Ishikawa (cell line): ENCODE measurements at regions not wholly inside any gene's neighbourhood (a gene's known extent, or its start where the extent isn't known, plus 50 kb on each side); places are given as distances from the start of the nearest gene placed in this dataset.

Source experiments
- CEBPB ChIP-seq: IDR thresholded peaks from 2 replicates; pipeline ENCODE4 v1.6.1; 2012
- CREB1 ChIP-seq: IDR thresholded peaks from 2 replicates; pipeline ENCODE4 v1.6.1; 2012; ENCODE audit warnings: low read depth
- EGR1 ChIP-seq: IDR thresholded peaks from 2 replicates; pipeline ENCODE4 v1.6.1; 2012
- EP300 ChIP-seq: IDR thresholded peaks from 2 replicates; pipeline ENCODE4 v1.6.1; 2012; ENCODE audit warnings: borderline replicate concordance
- FOXM1 ChIP-seq: IDR thresholded peaks from 2 replicates; pipeline ENCODE4 v1.6.1; 2012; ENCODE audit warnings: low read depth, borderline replicate concordance
- NFIC ChIP-seq: IDR thresholded peaks from 2 replicates; pipeline ENCODE4 v1.6.1; 2012
- RAD21 ChIP-seq: IDR thresholded peaks from 2 replicates; pipeline ENCODE4 v1.6.1; 2012; ENCODE audit warnings: low read depth
- TAF1 ChIP-seq: IDR thresholded peaks from 2 replicates; pipeline ENCODE4 v1.6.1; 2012; ENCODE audit warnings: low read depth, mild to moderate bottlenecking
- TCF12 ChIP-seq: IDR thresholded peaks from 2 replicates; pipeline ENCODE4 v1.6.1; 2012; ENCODE audit warnings: low read depth
- TEAD4 ChIP-seq: IDR thresholded peaks from 2 replicates; pipeline ENCODE4 v1.6.1; 2012
- YY1 ChIP-seq: IDR thresholded peaks from 2 replicates; pipeline ENCODE4 v1.6.1; 2012; ENCODE audit warnings: low read depth
- ZBTB7A ChIP-seq: IDR thresholded peaks from 2 replicates; pipeline ENCODE4 v1.6.1; 2012; ENCODE audit warnings: low read depth
- TF ChIP-seq, protein P1 (sequence below): IDR thresholded peaks from 2 replicates; pipeline ENCODE4 v1.6.1; 2012
- TF ChIP-seq, protein P2 (sequence below): IDR thresholded peaks from 2 replicates; pipeline ENCODE4 v1.6.1; 2012; ENCODE audit warnings: low read depth, mild to moderate bottlenecking
- TF ChIP-seq, protein P3 (sequence below): IDR thresholded peaks from 2 replicates; pipeline ENCODE4 v1.6.1; 2012

DNA sequence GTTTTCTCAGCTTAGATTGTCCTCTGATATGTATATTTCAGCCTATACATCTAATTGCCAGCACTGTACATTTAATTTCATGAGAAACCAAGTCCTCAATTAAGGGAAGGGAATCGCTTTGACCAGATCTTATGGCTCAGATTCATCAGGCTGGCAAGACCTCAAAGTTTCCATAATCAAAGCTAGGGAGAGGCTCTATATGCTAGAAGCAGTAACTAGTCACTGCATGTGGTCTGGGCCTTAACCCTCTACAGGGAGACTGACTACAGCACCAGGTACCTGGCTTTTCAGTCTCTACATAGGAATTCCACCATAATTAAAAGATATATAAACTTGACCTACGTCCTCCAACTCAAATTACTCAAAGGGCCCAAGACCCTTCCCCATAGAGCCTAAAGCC, 97.4 kb upstream of the JAZF1 start:
- no peak for TF ChIP-seq ZBTB7A
- TF ChIP-seq, protein P1, sequence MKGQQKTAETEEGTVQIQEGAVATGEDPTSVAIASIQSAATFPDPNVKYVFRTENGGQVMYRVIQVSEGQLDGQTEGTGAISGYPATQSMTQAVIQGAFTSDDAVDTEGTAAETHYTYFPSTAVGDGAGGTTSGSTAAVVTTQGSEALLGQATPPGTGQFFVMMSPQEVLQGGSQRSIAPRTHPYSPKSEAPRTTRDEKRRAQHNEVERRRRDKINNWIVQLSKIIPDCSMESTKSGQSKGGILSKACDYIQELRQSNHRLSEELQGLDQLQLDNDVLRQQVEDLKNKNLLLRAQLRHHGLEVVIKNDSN: no peak
- no peak for TF ChIP-seq RAD21
- no peak for TF ChIP-seq TAF1
- TF ChIP-seq EGR1: no peak
- no peak for TF ChIP-seq EP300
- no peak for TF ChIP-seq TEAD4
- no peak for TF ChIP-seq FOXM1

DNA sequence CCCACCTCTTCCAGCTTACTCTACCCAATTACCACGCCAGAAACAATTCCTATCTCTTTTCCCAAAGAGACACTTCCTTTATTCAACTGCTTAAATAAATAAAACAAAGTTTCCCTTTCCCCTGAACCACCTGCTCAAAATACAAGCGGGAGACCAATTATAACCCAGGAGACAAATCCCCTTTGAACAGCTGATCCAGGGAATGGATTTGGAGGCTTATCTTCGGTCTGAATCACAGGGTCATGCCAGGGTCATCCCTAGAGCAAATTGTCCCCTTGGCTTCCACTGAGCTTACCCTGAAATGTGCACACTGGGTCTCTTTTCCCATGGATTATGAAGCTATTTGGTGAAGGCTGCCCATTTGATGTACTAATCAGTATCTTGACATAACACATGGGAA, 99.9 kb upstream of the JAZF1 start:
- no peak for TF ChIP-seq CEBPB
- TF ChIP-seq YY1: no peak
- TF ChIP-seq FOXM1: no peak
- TF ChIP-seq, protein P2, sequence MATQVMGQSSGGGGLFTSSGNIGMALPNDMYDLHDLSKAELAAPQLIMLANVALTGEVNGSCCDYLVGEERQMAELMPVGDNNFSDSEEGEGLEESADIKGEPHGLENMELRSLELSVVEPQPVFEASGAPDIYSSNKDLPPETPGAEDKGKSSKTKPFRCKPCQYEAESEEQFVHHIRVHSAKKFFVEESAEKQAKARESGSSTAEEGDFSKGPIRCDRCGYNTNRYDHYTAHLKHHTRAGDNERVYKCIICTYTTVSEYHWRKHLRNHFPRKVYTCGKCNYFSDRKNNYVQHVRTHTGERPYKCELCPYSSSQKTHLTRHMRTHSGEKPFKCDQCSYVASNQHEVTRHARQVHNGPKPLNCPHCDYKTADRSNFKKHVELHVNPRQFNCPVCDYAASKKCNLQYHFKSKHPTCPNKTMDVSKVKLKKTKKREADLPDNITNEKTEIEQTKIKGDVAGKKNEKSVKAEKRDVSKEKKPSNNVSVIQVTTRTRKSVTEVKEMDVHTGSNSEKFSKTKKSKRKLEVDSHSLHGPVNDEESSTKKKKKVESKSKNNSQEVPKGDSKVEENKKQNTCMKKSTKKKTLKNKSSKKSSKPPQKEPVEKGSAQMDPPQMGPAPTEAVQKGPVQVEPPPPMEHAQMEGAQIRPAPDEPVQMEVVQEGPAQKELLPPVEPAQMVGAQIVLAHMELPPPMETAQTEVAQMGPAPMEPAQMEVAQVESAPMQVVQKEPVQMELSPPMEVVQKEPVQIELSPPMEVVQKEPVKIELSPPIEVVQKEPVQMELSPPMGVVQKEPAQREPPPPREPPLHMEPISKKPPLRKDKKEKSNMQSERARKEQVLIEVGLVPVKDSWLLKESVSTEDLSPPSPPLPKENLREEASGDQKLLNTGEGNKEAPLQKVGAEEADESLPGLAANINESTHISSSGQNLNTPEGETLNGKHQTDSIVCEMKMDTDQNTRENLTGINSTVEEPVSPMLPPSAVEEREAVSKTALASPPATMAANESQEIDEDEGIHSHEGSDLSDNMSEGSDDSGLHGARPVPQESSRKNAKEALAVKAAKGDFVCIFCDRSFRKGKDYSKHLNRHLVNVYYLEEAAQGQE: no peak
- no peak for TF ChIP-seq ZBTB7A
- no peak for TF ChIP-seq NFIC
- TF ChIP-seq EGR1: no peak
- TF ChIP-seq, protein P3, sequence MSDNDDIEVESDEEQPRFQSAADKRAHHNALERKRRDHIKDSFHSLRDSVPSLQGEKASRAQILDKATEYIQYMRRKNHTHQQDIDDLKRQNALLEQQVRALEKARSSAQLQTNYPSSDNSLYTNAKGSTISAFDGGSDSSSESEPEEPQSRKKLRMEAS: no peak
- TF ChIP-seq, protein P1: no peak
- no peak for TF ChIP-seq TEAD4
- TF ChIP-seq TAF1: no peak
- no peak for TF ChIP-seq RAD21
- no peak for TF ChIP-seq TCF12
- no peak for TF ChIP-seq EP300
- no peak for TF ChIP-seq CREB1

DNA sequence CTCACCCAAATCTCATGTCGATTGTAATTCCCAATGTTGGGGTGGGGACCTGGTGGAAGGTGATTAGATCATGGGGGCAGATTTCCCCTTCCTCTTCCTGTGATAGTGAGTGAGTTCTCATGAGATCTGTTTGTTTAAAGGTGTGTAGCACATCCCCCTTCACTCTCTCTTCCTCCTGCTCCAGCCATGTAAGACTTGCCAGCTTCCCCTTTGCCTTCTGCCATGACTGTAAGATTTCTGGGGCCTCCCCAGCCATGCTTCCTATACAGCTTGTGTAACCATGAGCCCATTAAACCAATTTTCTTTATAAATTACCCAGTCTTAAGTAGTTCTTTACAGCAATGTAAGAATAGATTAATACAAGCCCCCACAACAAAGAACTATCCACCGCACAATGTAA, 109.9 kb upstream of the JAZF1 start:
- TF ChIP-seq EGR1 (no peak), RAD21 (no peak), CEBPB (no peak), YY1 (no peak), ZBTB7A (no peak), TAF1 (no peak), EP300 (no peak), FOXM1 (no peak), NFIC (no peak), TCF12 (no peak), TEAD4 (no peak), CREB1 (no peak)
- TF ChIP-seq, protein P3: no peak
- TF ChIP-seq, protein P2: no peak
- TF ChIP-seq, protein P1: no peak

DNA sequence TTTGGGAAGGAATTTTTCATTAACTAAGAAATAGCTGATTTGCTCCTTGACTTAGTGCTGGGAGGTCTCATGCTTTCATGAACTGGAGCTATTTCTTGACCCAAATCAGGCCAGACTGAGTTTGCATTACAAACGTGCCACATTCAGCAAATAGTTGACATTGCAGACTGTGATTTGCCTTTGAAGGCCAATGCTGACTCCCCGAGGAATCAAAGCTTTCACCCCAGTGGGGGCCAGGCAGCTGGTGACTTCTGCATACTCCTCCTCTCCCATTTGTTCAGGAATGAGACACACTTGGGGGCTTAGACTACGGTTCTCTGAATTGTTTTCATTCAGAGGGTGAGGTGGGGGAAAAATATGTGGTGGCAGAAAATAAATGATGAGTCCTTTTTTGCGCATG, 111.0 kb upstream of the JAZF1 start:
- TF ChIP-seq EP300 (no peak), CEBPB (no peak), EGR1 (no peak), TEAD4 (no peak), ZBTB7A (no peak), YY1 (no peak), CREB1 (no peak), TAF1 (no peak)
- TF ChIP-seq, protein P3: no peak

DNA sequence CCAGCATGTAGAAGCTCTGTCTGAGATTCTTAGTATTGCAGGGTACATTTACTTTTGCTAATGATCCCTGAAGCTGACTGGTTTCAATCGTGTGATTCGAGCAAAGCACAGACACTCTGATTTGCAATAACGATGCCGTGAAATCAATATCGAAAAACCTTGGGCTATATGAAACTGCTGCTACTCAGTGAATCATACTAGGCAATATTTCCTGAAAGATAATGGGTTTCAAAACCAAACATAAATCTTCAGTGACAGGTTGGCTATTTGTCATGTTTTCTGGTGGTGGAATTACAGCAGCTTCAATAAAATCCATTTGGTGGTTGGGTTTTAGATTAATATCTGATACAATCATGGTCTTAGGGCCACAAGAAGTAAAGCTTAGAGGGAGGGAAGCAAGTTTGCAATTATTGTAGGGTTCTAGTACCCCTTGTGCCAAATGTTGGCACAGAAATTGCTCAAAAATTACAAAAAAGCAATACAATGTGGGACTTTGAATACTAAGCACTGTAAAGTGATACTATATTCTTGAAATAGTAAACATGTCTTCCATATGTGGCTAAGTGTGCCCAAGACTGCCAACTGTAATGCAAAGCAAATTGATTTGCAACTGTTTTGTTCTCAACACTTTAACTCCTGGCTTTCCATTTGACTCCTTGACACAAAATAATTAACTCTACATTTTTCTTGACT, 112.4 kb upstream of the JAZF1 start:
- peak; percentile 16; the same call in 1 of the 2 replicates for TF ChIP-seq FOXM1
- TF ChIP-seq YY1: no peak
